Putamen (tissue), 1 donor: ENCODE measurements at regions not wholly inside any gene's neighbourhood (a gene's known extent, or its start where the extent isn't known, plus 50 kb on each side); places are given as distances from the start of the nearest gene placed in this dataset.

ENCODE experiments used
- DNase-seq: peaks from one replicate; pipeline ENCODE4 v3.0.0-alpha.2; 2016; ENCODE audit warnings: low spot score

- DNase-seq, result no peak
Measured at GRCh38 chr17:77321649-77322513, 181.1 kb downstream of the SEC14L1 start.

GRCh38 chr17:77322514-77323412 is 182.0 kb downstream of the SEC14L1 start:
- no peak for DNase-seq

- no peak for DNase-seq
Measured at GRCh38 chr17:77323413-77324171, 182.8 kb downstream of the SEC14L1 start.

- no peak for DNase-seq
Measured at GRCh38 chr17:77324227-77324626, 183.5 kb downstream of the SEC14L1 start.

GRCh38 chr17:77325577-77326075 is 184.9 kb downstream of the SEC14L1 start:
- DNase-seq, result no peak

GRCh38 chr17:77326076-77326591 is 185.4 kb downstream of the SEC14L1 start:
- no peak for DNase-seq

GRCh38 chr17:77326636-77327035 is 185.9 kb downstream of the SEC14L1 start:
- DNase-seq, result no peak

- no peak for DNase-seq
Measured at GRCh38 chr17:77327181-77327565, 186.4 kb downstream of the SEC14L1 start.

GRCh38 chr17:77327566-77328464 is 187.0 kb downstream of the SEC14L1 start:
- DNase-seq, result no peak

- DNase-seq, result no peak
Measured at GRCh38 chr17:77328823-77329740, 188.3 kb downstream of the SEC14L1 start.

- no peak for DNase-seq
Measured at GRCh38 chr17:77329741-77330531, 189.2 kb downstream of the SEC14L1 start.

- DNase-seq, result no peak
Measured at GRCh38 chr17:77330602-77331081, 189.9 kb downstream of the SEC14L1 start.

GRCh38 chr17:77331301-77331864 is 190.6 kb downstream of the SEC14L1 start:
- peak; percentile 72 for DNase-seq

- DNase-seq, result no peak
Measured at GRCh38 chr17:77332034-77332971, 191.5 kb downstream of the SEC14L1 start.

GRCh38 chr17:77332981-77333685 is 192.4 kb downstream of the SEC14L1 start:
- no peak for DNase-seq

- DNase-seq, result no peak
Measured at GRCh38 chr17:77337150-77337549, 196.4 kb downstream of the SEC14L1 start.
